GM12878 (cell line): ENCODE measurements at regions not wholly inside any gene's neighbourhood (a gene's known extent, or its start where the extent isn't known, plus 50 kb on each side); places are given as distances from the start of the nearest gene placed in this dataset.

ENCODE experiments used
- ATAC-seq: fragments of 200-7000 bp; cut with Tn5 transposase; 3 replicates; pipeline ENCODE4 v1.9.1; 2020; ENCODE audit warnings: mild to moderate bottlenecking, moderate library complexity
- BruUV-seq: library from RNA; stranded (reverse); fragments of 400-500 nt; replicated peaks from 2 replicates; lab custom pipeline; 2021; lab: Mats Ljungman, UMichigan
- CTCF ChIA-PET: fragments of 300-600 bp; sonication (Branson Sonifier 250); formaldehyde crosslinking; extraction: SDS; loops from one replicate; lab custom pipeline; 2021; ENCODE audit warnings: inconsistent platforms; lab: Yijun Ruan, JAX
- POLR2A ChIA-PET: fragments of 350-600 bp; formaldehyde crosslinking; extraction: SDS; loops from one replicate; lab custom pipeline; 2021; ENCODE audit warnings: inconsistent platforms; lab: Charles Lee
- RAD21 ChIA-PET: fragments of 300-600 bp; sonication (Branson Sonifier 250); formaldehyde crosslinking; loops from one replicate; lab custom pipeline; 2023; ENCODE audit warnings: antibody characterized with exemption; ENCODE audit not compliant: unreplicated experiment; lab: Charles Lee
- SMC1A ChIA-PET: fragments of 300-600 bp; sonication (Branson Sonifier 250); formaldehyde crosslinking; loops from one replicate; lab custom pipeline; 2023; ENCODE audit not compliant: unreplicated experiment, uncharacterized antibody; lab: Charles Lee
- DNase-seq: peaks from one replicate; pipeline ENCODE4 v3.0.0-alpha.2; 2011; ENCODE audit warnings: low read depth, low spot score
- FAIRE-seq: peaks from 3 replicates; lab custom pipeline; 2011; peaks lifted over from hg19 to GRCh38; lab: Jason Lieb, UNC
- H2AFZ ChIP-seq: 2 replicates; pipeline ENCODE4 v1.6.0; 2011; ENCODE audit warnings: low read depth, low read length, control low read depth; ENCODE audit not compliant: control insufficient read depth
- H3K27ac ChIP-seq: 2 replicates; pipeline ENCODE4 v1.5.1; 2011; ENCODE audit warnings: control low read depth; ENCODE audit not compliant: control insufficient read depth, insufficient read depth
- H3K27me3 ChIP-seq, 2 experiments: replicated peaks in 1 of 2; 2 replicates each; pipeline versions ENCODE4 v1.6.0 to v1.6.1; 2011; ENCODE audit warnings: low read length in 1 of 2; ENCODE audit not compliant: control insufficient read depth in 2 of 2, insufficient read depth in 2 of 2
- H3K36me3 ChIP-seq, 2 experiments: 2 replicates each; pipeline ENCODE4 v1.5.1; 2011; ENCODE audit warnings: low read length in 1 of 2; ENCODE audit not compliant: control insufficient read depth in 2 of 2, insufficient read depth in 2 of 2
- H3K4me1 ChIP-seq: 2 replicates; pipeline ENCODE4 v1.6.1; 2011; ENCODE audit warnings: mild to moderate bottlenecking, low read length, moderate library complexity, mixed read lengths; ENCODE audit not compliant: control insufficient read depth, insufficient read depth
- H3K4me2 ChIP-seq: 2 replicates; pipeline ENCODE4 v1.6.0; 2011; ENCODE audit warnings: control low read depth; ENCODE audit not compliant: control insufficient read depth, insufficient read depth
- H3K4me3 ChIP-seq: fragments of 200-600 bp; sonication (generic); 2 replicates; pipeline ENCODE4 v1.5.1; 2016
- H3K79me2 ChIP-seq: 2 replicates; pipeline ENCODE4 v1.6.0; 2011; ENCODE audit warnings: low read length; ENCODE audit not compliant: control insufficient read depth, insufficient read depth
- H3K9ac ChIP-seq: 2 replicates; pipeline ENCODE4 v1.8.0; 2011; ENCODE audit warnings: low read length, control low read depth, mixed read lengths; ENCODE audit not compliant: control insufficient read depth, insufficient read depth
- H3K9me3 ChIP-seq: replicated peaks from 3 replicates; pipeline ENCODE4 v1.5.1; 2011; ENCODE audit warnings: mild to moderate bottlenecking, low read length; ENCODE audit not compliant: control insufficient read depth, insufficient read depth
- H4K20me1 ChIP-seq: 2 replicates; pipeline ENCODE4 v1.6.0; 2011; ENCODE audit not compliant: control insufficient read depth, insufficient read depth
- BCL3 ChIP-seq: IDR thresholded peaks from 2 replicates; pipeline ENCODE4 v1.6.1; 2011; ENCODE audit warnings: borderline replicate concordance, low read depth, mild to moderate bottlenecking, moderate library complexity, low read length; ENCODE audit not compliant: insufficient read depth, poor library complexity, severe bottlenecking
- CBX5 ChIP-seq: sonication (generic); IDR thresholded peaks from 2 replicates; pipeline ENCODE4 v1.6.1; 2016; ENCODE audit warnings: low read depth, moderate library complexity, mild to moderate bottlenecking, inconsistent platforms
- CHD2 ChIP-seq: IDR thresholded peaks from 2 replicates; pipeline ENCODE4 v1.6.1; 2011; ENCODE audit warnings: low read depth, low read length, improper control_type of control experiment, borderline replicate concordance
- CUX1 ChIP-seq: IDR thresholded peaks from 2 replicates; pipeline ENCODE4 v1.6.1; 2012; ENCODE audit warnings: improper control_type of control experiment, low read depth, low read length; ENCODE audit not compliant: insufficient replicate concordance
- ELK1 ChIP-seq: IDR thresholded peaks from 2 replicates; pipeline ENCODE4 v1.6.1; 2012; ENCODE audit warnings: low read depth, low read length, improper control_type of control experiment
- ESRRA ChIP-seq: IDR thresholded peaks from 2 replicates; pipeline ENCODE4 v1.6.1; 2012; ENCODE audit warnings: mild to moderate bottlenecking, low read length, improper control_type of control experiment
- IRF5 ChIP-seq: fragments of 450-650 bp; IDR thresholded peaks from 2 replicates; pipeline ENCODE4 v1.6.1; 2017; ENCODE audit warnings: borderline replicate concordance
- JUND ChIP-seq: IDR thresholded peaks from 2 replicates; pipeline ENCODE4 v1.6.1; 2012; ENCODE audit warnings: low read depth, mild to moderate bottlenecking, low read length, improper control_type of control experiment, moderate library complexity
- KLF5 ChIP-seq: fragments of 450-650 bp; IDR thresholded peaks from 2 replicates; pipeline ENCODE4 v1.6.1; 2014; ENCODE audit warnings: mild to moderate bottlenecking; ENCODE audit not compliant: partially characterized antibody
- NR2F1 ChIP-seq: fragments of 450-650 bp; conservative IDR thresholded peaks from 2 replicates; pipeline ENCODE4 v1.6.1; 2017; ENCODE audit warnings: mild to moderate bottlenecking
- PAX5 ChIP-seq: IDR thresholded peaks from 2 replicates; pipeline ENCODE4 v1.6.1; 2011; ENCODE audit warnings: low read depth, low read length, borderline replicate concordance
- RAD21 ChIP-seq: IDR thresholded peaks from 2 replicates; pipeline ENCODE4 v1.6.1; 2011; ENCODE audit warnings: mild to moderate bottlenecking, low read depth, low read length, moderate library complexity; ENCODE audit not compliant: insufficient read depth
- SMAD5 ChIP-seq: IDR thresholded peaks from 2 replicates; pipeline ENCODE4 v1.6.1; 2016; ENCODE audit warnings: antibody characterized with exemption, low read depth
- ZNF274 ChIP-seq: IDR thresholded peaks from one replicate; pipeline ENCODE4 v1.8.0; 2011; ENCODE audit not compliant: insufficient read length, insufficient read depth
- WGBS: methylation state at CpG from one replicate; pipeline ENCODE4 v1.1.6; 2016; ENCODE audit warnings: low lambda C conversion rate; ENCODE audit not compliant: insufficient replicate concordance, insufficient coverage; ENCODE audit errors: missing lambda C conversion rate; 5-methylcytosine and 5-hydroxymethylcytosine counted together
- in situ Hi-C: fragments of 300-500 bp; cut with MboI; formaldehyde crosslinking; loops from 9 replicates; pipeline ENCODE4 v1.14.3; 2018; ENCODE audit warnings: mixed read lengths
- intact Hi-C: fragments of 100-400 bp; cut with micrococcal nuclease; formaldehyde crosslinking; loops from one replicate; pipeline ENCODE4 v1.14.2; 2022; ENCODE audit not compliant: unreplicated experiment

GRCh38 chr15:69893086-69893485, 204.6 kb downstream of the TLE3 start (continued):
- TF ChIP-seq PAX5 (no peak), CBX5 (no peak), CUX1 (no peak), RAD21 (no peak)

GRCh38 chr15:69893863-69894262, 203.9 kb downstream of the TLE3 start:
- Histone ChIP-seq H2AFZ (no peak overlapping the region), H3K36me3 (no peaks in the 10 kb centered on the region), H3K27ac (no peak overlapping the region), H3K27me3 (peaks cover 0 to 8% of the 10 kb centered on the region in 2 experiments; a peak in 2 of 4 replicates), H3K4me3 (no peak overlapping the region), H4K20me1 (no peaks in the 10 kb centered on the region), H3K4me1 (no peaks in the 10 kb centered on the region), H3K9ac (no peak overlapping the region), H3K9me3 (peaks cover 2% of the 10 kb centered on the region; the same call in 1 of the 3 replicates), H3K4me2 (no peak overlapping the region), H3K79me2 (no peaks in the 10 kb centered on the region)
- CTCF ChIA-PET = interaction anchor here (0.9 kb wide), 1 partner anchor 14 kb away, joined by 3 read pairs; no protein-coding TSS in a partner anchor
- intact Hi-C loops (no loop called here), in situ Hi-C loops (no loop called here)
- WGBS = 0% methylated on average over 2 of the region's 2 CpGs
- DNase-seq = no peak
- SMC1A ChIA-PET = interaction anchor here (0.6 to 1.5 kb wide), 2 partner anchors 11 to 22 kb away, joined by 3 to 7 read pairs; no protein-coding TSS in a partner anchor
- no peak for FAIRE-seq
- BruUV-seq = no TSS peak
- no peak for ATAC-seq
- RAD21 ChIA-PET = interaction anchor here (0.8 kb wide), 1 partner anchor 200 kb away, joined by 3 read pairs; no protein-coding TSS in a partner anchor
- POLR2A ChIA-PET = no interaction called here
- TF ChIP-seq NR2F1 = no peak
- TF ChIP-seq BCL3 = no peak
- no peak for TF ChIP-seq ELK1
- no peak for TF ChIP-seq CHD2
- TF ChIP-seq IRF5 = no peak
- TF ChIP-seq SMAD5 = no peak
- no peak for TF ChIP-seq JUND
- TF ChIP-seq ZNF274 = no peak
- no peak for TF ChIP-seq ESRRA
- TF ChIP-seq RAD21 = no peak
- no peak for TF ChIP-seq KLF5
